GM23338 (cell line): ENCODE measurements at regions not wholly inside any gene's neighbourhood (a gene's known extent, or its start where the extent isn't known, plus 50 kb on each side); places are given as distances from the start of the nearest gene placed in this dataset.
A peak's percentile ranks its signal among the peaks of the same experiment; 100 is the strongest.

Source experiments
- ATAC-seq: fragments of 200-7000 bp; cut with Tn5 transposase; 3 replicates; pipeline ENCODE4 v1.9.1; 2020
- DNase-seq: peaks from one replicate; pipeline ENCODE4 v3.0.0-alpha.2; 2015; ENCODE audit warnings: low spot score
- H2AFZ ChIP-seq: fragments of 200-600 bp; sonication (generic); 2 replicates; pipeline ENCODE4 v1.8.0; 2016; ENCODE audit warnings: antibody characterized with exemption, mild to moderate bottlenecking, moderate library complexity
- H3F3A ChIP-seq: fragments of 200-600 bp; sonication (generic); replicated peaks from 2 replicates; pipeline ENCODE4 v1.8.0; 2017; ENCODE audit warnings: antibody characterized with exemption, mixed run types, low read depth
- H3K27ac ChIP-seq: fragments of 200-600 bp; sonication (generic); 2 replicates; pipeline ENCODE4 v1.6.1; 2016; ENCODE audit warnings: low read depth
- H3K27me3 ChIP-seq: fragments of 200-600 bp; sonication (generic); 2 replicates; pipeline ENCODE4 v1.8.0; 2016; ENCODE audit warnings: mild to moderate bottlenecking, mixed run types, moderate library complexity; ENCODE audit not compliant: insufficient read depth
- H3K36me3 ChIP-seq: fragments of 200-600 bp; sonication (generic); 2 replicates; pipeline ENCODE4 v1.8.0; 2016; ENCODE audit warnings: mild to moderate bottlenecking; ENCODE audit not compliant: insufficient read depth
- H3K4me1 ChIP-seq: fragments of 200-600 bp; sonication (generic); 2 replicates; pipeline ENCODE4 v1.8.0; 2016; ENCODE audit warnings: mild to moderate bottlenecking, moderate library complexity; ENCODE audit not compliant: insufficient read depth
- H3K4me2 ChIP-seq: fragments of 200-600 bp; sonication (generic); 2 replicates; pipeline ENCODE4 v1.7.1; 2017; ENCODE audit warnings: mixed run types
- H3K4me3 ChIP-seq: fragments of 200-600 bp; sonication (generic); 2 replicates; pipeline ENCODE4 v1.6.1; 2016; ENCODE audit warnings: mixed run types
- H3K79me2 ChIP-seq: fragments of 200-600 bp; sonication (generic); replicated peaks from 2 replicates; pipeline ENCODE4 v1.8.0; 2017; ENCODE audit warnings: mild to moderate bottlenecking; ENCODE audit not compliant: insufficient read depth
- H3K9me2 ChIP-seq: fragments of 200-600 bp; sonication (generic); 2 replicates; pipeline ENCODE4 v1.8.0; 2017; ENCODE audit not compliant: insufficient read depth
- H4K20me1 ChIP-seq: fragments of 200-600 bp; sonication (generic); replicated peaks from 2 replicates; pipeline ENCODE4 v1.8.0; 2017; ENCODE audit warnings: mild to moderate bottlenecking; ENCODE audit not compliant: insufficient read depth
- H3K27ac Mint-ChIP-seq: 2 replicates; pipeline ENCODE4 v1.8.0; 2020; ENCODE audit warnings: inconsistent platforms, mild to moderate bottlenecking, moderate library complexity, mixed read lengths
- H3K27me3 Mint-ChIP-seq: 3 replicates; pipeline ENCODE4 v1.8.0; 2022; ENCODE audit warnings: low read depth, mild to moderate bottlenecking, moderate library complexity, mixed read lengths, inconsistent platforms; ENCODE audit not compliant: insufficient read depth, poor library complexity
- H3K36me3 Mint-ChIP-seq: 3 replicates; pipeline ENCODE4 v1.8.0; 2021; ENCODE audit warnings: low read depth, mild to moderate bottlenecking, inconsistent platforms, moderate library complexity, mixed read lengths
- H3K4me1 Mint-ChIP-seq: 3 replicates; pipeline ENCODE4 v1.8.0; 2020; ENCODE audit warnings: mild to moderate bottlenecking, inconsistent platforms, mixed read lengths
- H3K4me3 Mint-ChIP-seq: 3 replicates; pipeline ENCODE4 v1.8.0; 2021; ENCODE audit warnings: moderate library complexity, mild to moderate bottlenecking, inconsistent platforms, mixed read lengths
- H3K9me3 Mint-ChIP-seq: 3 replicates; pipeline ENCODE4 v1.8.0; 2020; ENCODE audit warnings: moderate library complexity, mild to moderate bottlenecking, inconsistent platforms, mixed read lengths
- CREB1 ChIP-seq: fragments of 250-450 bp; sonication (Bioruptor Pico); IDR thresholded peaks from 2 replicates; pipeline ENCODE4 v1.5.0; 2020; ENCODE audit warnings: low read depth, mild to moderate bottlenecking, moderate library complexity
- ETS1 ChIP-seq: IDR thresholded peaks from 2 replicates; pipeline ENCODE4 v1.6.1; 2016; ENCODE audit warnings: antibody characterized with exemption
- EZH2 ChIP-seq: fragments of 200-600 bp; sonication (generic); IDR thresholded peaks from one replicate; pipeline ENCODE4 v1.8.0; 2017; ENCODE audit warnings: antibody characterized with exemption, mild to moderate bottlenecking, low read depth; ENCODE audit not compliant: unreplicated experiment
- EZH2phosphoT487 ChIP-seq: fragments of 200-600 bp; sonication (generic); IDR thresholded peaks from one replicate; pipeline ENCODE4 v1.8.1; 2018; ENCODE audit warnings: antibody characterized with exemption; ENCODE audit not compliant: unreplicated experiment
- NANOG ChIP-seq: IDR thresholded peaks from 2 replicates; pipeline ENCODE4 v1.6.1; 2016; ENCODE audit warnings: antibody characterized with exemption, borderline replicate concordance
- POLR2AphosphoS5 ChIP-seq: IDR thresholded peaks from 2 replicates; pipeline ENCODE4 v1.6.1; 2016; ENCODE audit warnings: antibody characterized with exemption, low read depth
- REST ChIP-seq: IDR thresholded peaks from one replicate; pipeline ENCODE4 v1.6.1; 2018; ENCODE audit warnings: antibody characterized with exemption; ENCODE audit not compliant: unreplicated experiment
- ZNF331 ChIP-seq: fragments of 250-450 bp; sonication (Bioruptor Pico); IDR thresholded peaks from 2 replicates; pipeline ENCODE4 v1.5.0; 2020; ENCODE audit warnings: low read depth, mild to moderate bottlenecking, moderate library complexity
- ZNF462 ChIP-seq: fragments of 250-450 bp; sonication (Bioruptor Pico); IDR thresholded peaks from 2 replicates; pipeline ENCODE4 v1.5.0; 2020; ENCODE audit warnings: mild to moderate bottlenecking, moderate library complexity

GRCh38 chr12:77213319-77213718 is 147.9 kb upstream of the E2F7 start (continued):
- TF ChIP-seq REST, result no peak

GRCh38 chr12:77210724-77211123 is 145.4 kb upstream of the E2F7 start:
- TF ChIP-seq CREB1 (no peak), EZH2phosphoT487 (no peak), ETS1 (no peak), EZH2 (no peak), ZNF331 (no peak), POLR2AphosphoS5 (no peak), NANOG (no peak)
- no peak overlapping the region for H2AFZ ChIP-seq
- no peak overlapping the region for H3K4me2 ChIP-seq
- Mint-ChIP-seq H3K36me3 (peaks cover 10% of the 10 kb centered on the region; the same call in 2 of the 3 replicates), H3K9me3 (peaks cover 11% of the 10 kb centered on the region; the same call in 2 of the 3 replicates), H3K27me3 (no peaks in the 10 kb centered on the region), H3K4me3 (no peak overlapping the region), H3K27ac (no peak overlapping the region), H3K4me1 (peaks cover 5% of the 10 kb centered on the region; the same call in 2 of the 3 replicates)
- H3F3A ChIP-seq, result no peaks in the 10 kb centered on the region
- H3K27me3 ChIP-seq, result no peaks in the 10 kb centered on the region
- 0 out of 2 replicates have a peak, but pooled peaks cover 4% of the 10 kb centered on the region for H3K4me1 ChIP-seq
- H3K4me3 ChIP-seq, result no peak overlapping the region
- ATAC-seq (no peak), DNase-seq (no peak)
- H3K79me2 ChIP-seq, result no peaks in the 10 kb centered on the region
- 0 out of 2 replicates have a peak, but pooled peaks cover 5% of the 10 kb centered on the region for H3K9me2 ChIP-seq
- H4K20me1 ChIP-seq, result no peaks in the 10 kb centered on the region
- no peak overlapping the region for H3K27ac ChIP-seq
- H3K36me3 ChIP-seq, result 0 out of 2 replicates have a peak, but pooled peaks cover 3% of the 10 kb centered on the region

GRCh38 chr12:77204083-77204482 is 138.7 kb upstream of the E2F7 start:
- no peaks in the 10 kb centered on the region for H3K4me1 ChIP-seq
- H3K36me3 ChIP-seq, result no peaks in the 10 kb centered on the region; the same call in 1 of the 2 replicates
- Mint-ChIP-seq H3K9me3 (peaks cover 3% of the 10 kb centered on the region; the same call in 1 of the 3 replicates), H3K4me1 (no peaks in the 10 kb centered on the region; the same call in 2 of the 3 replicates), H3K27ac (no peak overlapping the region), H3K4me3 (no peak overlapping the region), H3K27me3 (no peaks in the 10 kb centered on the region), H3K36me3 (no peaks in the 10 kb centered on the region)
- no peak overlapping the region for H3K4me3 ChIP-seq
- peaks cover 4% of the 10 kb centered on the region; the same call in 1 of the 2 replicates for H3K9me2 ChIP-seq
- no peaks in the 10 kb centered on the region for H3F3A ChIP-seq
- H3K27me3 ChIP-seq, result no peaks in the 10 kb centered on the region
- ATAC-seq (peak; percentile 76), DNase-seq (peak; percentile 62)
- H3K79me2 ChIP-seq, result no peaks in the 10 kb centered on the region
- no peak overlapping the region for H3K27ac ChIP-seq
- no peaks in the 10 kb centered on the region for H4K20me1 ChIP-seq
- no peak overlapping the region for H2AFZ ChIP-seq
- H3K4me2 ChIP-seq, result no peak overlapping the region
- no peak; the same call in 1 of the 2 replicates for TF ChIP-seq ZNF462 (CRISPR knock-in tag)
